ENCODE measurements at regions not wholly inside any gene's neighbourhood (a gene's known extent, or its start where the extent isn't known, plus 50 kb on each side); places are given as distances from the start of the nearest gene placed in this dataset.
"Not testable (repeated sequence)": the region's sequence is repeated elsewhere in the genome, so short reads cannot be mapped to it uniquely, and the experiment has no call there.

DNA sequence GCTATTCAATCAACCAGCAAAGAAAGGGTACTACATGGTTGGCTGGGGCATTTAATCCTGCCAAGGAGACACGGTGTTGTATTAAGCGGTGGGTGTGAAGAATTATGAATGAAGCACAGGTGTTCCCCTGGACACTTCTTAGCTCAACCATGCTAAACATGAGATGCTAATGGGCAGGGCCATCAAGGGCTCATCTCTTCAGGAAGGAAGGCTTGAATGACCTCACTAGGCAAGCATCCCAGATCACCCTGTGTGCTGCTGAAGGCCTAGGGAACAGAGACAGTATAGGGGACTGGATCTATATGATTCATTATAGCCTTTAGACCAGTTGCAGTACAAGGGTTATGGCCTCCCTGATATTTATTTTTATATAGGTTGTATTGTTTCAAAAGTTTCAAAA, 221.3 kb upstream of the SLCO3A1 start:
- ATAC-seq (no peak), DNase-seq (ENCODE audit: low spot score) (no peak)
- intact Hi-C loops (cut with DNase I): no loop called here

DNA sequence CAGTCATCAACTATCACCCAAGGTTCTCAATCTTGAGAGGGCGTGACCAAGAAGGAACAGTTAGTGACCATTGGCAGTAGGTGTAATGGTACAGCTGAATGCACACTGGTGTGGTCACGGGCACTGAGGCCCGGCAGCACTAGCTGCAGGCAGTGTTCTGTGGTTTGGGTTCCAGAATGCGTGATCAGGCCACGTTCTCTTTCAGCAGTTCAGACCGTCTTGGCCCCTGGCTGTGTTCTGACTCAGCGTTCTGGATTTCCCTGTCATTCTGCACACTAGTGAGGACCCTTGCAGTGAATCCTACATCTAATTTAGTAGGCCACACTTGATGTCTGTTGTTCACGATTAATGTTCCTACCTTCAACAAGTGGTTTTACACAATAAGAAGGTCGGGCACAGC, 220.5 kb upstream of the SLCO3A1 start:
- intact Hi-C loops (cut with DNase I): no loop called here

DNA sequence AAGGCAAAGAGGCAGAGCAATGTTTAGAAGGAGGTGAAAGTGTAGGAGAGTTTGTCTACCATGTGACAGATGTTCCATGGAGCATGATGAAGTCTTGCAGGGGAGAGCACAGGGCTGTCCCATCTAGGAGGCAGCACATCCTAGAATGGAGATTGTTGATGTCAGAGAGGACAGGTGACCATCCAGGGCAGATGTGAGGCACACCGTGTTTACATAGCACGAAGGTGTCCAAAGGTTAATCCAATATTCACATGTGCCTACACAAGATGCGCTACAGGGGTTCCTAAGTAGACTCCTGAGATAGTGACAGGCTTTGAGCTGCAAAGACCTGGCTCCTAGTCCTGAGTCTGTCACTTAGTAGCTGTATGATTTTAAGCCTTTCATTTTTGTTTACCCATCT, 219.3 kb upstream of the SLCO3A1 start:
- no peak for DNase-seq (ENCODE audit: low spot score)
- intact Hi-C loops (cut with DNase I): no loop called here
- no peak for ATAC-seq

More for the DNA sequence above, 220.5 kb upstream of the SLCO3A1 start:
- DNase-seq (ENCODE audit: low spot score) (no peak), ATAC-seq (no peak)

DNA sequence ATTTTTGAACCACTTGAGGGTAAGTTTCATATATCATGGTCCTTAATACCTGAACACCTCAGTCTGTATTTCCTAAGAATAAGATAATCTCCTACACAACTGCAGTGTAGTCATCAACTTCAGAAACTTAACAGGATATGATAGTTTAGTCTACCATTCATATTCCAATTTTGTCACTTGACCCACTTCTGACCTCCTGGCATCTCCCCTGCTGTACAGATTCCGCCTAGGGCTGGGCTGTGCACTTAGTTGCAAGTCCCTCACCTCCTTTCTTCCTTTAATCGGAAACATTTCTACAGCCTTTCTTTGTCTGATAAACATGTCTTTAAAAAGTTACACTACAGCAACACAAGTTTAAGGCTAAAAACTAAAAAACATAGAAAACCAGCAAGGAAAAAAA, 218.4 kb upstream of the SLCO3A1 start:
- DNase-seq (ENCODE audit: low spot score) (no peak), ATAC-seq (no peak)
- intact Hi-C loops (cut with DNase I): no loop called here

DNA sequence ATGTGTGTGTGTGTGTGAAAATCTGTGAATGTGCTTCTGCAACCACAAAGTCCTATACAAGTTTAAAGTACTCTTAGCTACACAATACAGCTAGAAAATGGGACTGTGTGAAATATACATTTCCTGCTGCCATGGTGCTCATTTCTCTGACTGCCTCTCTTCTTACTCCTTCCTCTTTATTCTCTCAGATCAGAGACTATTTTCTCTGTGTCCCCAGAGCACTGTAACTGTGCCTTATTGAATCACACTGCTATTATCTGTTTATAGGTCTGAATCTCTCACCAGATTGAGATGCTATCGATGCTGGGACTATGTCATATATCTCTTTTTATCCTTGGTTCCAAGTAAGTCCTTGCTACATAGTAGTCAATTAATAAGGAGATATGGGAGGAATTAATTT, 217.9 kb upstream of the SLCO3A1 start:
- no peak for ATAC-seq
- no peak for DNase-seq (ENCODE audit: low spot score)
- intact Hi-C loops (cut with DNase I): no loop called here

DNA sequence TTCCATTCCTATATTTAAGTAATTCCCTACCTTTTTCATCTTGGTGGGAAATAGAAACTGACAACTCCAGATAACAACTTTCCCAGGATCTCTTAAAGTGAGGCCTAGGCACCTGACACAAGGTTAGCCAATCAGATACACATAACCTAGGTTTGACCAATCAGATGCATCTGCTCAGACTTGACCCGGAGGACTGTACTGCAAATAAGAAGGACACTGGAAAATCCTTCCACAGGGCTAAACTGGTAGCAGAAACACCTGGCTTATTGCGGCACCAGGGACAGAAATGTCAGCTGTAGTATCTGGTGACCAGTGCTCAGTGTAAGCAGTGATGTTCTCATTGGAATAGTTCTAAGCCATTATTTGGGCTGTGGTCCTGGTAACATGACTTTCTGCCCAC, 204.5 kb upstream of the SLCO3A1 start:
- no peak for DNase-seq (ENCODE audit: low spot score)
- no peak for ATAC-seq
- intact Hi-C loops (cut with DNase I): no loop called here

DNA sequence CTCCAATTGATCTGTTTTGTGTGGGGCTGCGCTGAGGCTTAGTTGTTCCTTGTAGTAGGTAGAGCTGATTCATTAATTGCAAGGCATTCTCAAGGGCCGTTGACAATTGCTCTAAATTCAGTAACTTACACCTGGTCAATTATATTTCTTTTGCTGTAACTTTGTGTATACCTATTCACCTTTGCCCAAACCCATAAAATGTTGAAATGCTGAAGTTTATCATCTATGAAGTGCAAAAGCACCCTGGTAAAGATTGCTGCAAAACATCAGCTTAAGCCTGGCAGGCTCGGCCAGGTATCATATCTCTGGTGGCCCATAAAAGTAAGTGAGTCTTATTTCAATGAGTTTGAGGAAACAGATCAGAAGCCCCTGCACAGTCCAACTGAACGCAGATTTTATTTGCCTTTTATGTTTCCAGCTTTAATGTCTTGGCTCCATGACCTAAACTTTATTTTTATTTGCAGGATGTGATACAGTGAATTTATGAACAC, 203.6 kb upstream of the SLCO3A1 start:
- ATAC-seq: no peak

DNA sequence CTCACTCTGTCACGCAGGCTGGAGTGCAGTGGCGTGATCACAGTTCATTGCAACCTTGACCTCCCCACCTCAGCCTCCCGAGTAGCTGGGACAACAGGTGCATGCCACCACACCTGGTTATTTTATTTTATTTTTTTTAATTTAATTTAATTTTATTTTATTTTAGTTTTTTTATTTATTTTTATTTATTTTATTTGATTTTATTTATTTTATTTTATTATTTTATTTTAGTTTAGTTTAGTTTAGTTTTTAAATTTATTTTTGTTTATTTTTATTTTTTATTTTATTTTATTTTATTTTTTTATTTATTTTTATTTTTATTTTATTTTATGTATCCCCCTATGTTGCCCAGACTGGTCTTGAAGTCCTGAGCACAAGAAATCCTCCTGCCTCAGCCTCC, 202.3 kb upstream of the SLCO3A1 start:
- ATAC-seq (no peak), DNase-seq (ENCODE audit: low spot score) (no peak)
- intact Hi-C loops (cut with DNase I): no loop called here

More for the DNA sequence above, 203.6 kb upstream of the SLCO3A1 start:
- intact Hi-C loops (cut with DNase I): no loop called here
- DNase-seq (ENCODE audit: low spot score): no peak

DNA sequence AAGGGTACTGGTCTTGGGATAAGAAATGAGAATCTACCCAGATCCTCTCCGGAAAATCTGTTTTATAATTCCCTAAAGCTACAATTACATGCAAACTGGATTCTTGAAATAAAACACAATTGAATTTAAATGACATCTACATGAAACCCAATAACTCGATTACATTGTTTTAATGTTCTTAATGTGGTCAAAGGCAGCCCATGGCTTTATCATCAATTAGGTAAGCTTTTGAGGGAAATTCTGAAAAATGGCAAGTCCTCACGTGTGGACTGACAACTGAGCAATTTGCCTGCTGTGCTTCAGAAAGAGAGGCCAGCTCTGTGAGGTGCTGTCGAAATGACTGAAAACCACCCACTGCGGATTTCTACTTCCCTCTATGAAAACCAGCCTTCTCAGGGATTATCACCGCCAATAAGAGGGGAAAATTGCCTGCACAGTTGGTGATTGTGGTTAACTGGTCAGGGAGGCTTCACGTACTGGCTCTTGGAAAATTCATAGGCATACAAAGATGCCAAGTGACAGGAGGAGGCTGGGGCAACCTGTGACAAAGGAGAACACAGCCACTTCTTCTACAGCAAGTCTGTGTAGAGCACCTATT, 200.8 kb upstream of the SLCO3A1 start:
- intact Hi-C loops (cut with DNase I): no loop called here
- DNase-seq (ENCODE audit: low spot score) (no peak), ATAC-seq (no peak)

DNA sequence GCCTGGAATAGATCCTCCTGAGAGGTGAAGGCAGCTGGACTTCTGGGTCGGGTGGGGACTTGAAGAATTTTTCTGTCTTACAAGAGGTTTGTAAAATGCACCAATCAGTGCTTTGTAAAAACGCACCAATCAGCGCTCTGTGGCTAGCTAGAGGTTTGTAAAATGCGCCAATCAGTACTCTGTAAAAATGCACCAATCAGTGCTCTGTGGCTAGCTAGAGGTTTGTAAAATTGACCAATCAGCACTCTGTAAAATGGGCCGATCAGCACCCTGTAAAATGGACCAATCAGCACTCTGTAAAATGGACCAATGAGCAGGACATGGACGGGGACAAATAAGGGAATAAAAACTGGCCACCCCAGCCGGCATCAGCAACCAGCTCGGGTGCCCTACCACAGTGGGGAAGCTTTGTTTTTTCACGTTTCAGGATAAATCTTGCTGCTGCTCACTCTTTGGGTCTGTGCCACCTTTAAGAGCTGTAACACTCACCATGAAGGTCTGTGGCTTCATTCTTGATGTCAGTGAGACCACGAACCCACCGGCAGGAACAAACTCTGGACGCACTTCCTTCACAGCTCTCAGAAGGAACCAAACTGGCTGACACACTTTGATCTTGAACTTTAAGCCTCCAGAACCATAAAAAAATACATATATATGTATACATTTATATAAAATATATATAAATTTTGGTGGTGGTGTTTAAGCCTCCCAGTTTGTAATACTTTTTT, 197.8 kb upstream of the SLCO3A1 start:
- ATAC-seq; DNase-seq (ENCODE audit: low spot score); intact Hi-C loops (cut with DNase I): not testable (repeated sequence)

DNA sequence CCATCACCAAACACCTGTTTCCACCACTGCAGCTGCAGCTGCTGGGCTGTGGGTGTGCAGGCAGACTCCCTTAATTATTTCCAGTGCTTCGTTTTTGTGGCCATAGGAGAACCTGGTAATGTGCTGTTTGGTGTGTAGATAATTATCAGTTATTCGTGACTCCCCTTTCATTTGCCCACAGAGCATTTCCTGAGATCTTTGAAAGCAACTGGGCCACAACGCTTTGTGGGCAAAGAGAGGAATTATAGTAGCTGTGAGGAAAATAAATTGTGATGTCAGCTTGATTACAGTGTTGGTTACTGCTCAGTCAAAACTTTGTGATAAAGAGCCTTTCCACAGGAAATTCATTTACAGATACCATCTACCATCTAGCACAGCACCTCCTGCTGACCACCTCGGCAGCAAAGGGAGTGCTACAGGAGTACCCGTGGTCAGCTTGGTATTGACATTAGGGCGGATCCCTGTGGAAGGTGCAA, 193.3 kb upstream of the SLCO3A1 start:
- intact Hi-C loops (cut with DNase I): no loop called here
- DNase-seq (ENCODE audit: low spot score) (no peak), ATAC-seq (no peak)

DNA sequence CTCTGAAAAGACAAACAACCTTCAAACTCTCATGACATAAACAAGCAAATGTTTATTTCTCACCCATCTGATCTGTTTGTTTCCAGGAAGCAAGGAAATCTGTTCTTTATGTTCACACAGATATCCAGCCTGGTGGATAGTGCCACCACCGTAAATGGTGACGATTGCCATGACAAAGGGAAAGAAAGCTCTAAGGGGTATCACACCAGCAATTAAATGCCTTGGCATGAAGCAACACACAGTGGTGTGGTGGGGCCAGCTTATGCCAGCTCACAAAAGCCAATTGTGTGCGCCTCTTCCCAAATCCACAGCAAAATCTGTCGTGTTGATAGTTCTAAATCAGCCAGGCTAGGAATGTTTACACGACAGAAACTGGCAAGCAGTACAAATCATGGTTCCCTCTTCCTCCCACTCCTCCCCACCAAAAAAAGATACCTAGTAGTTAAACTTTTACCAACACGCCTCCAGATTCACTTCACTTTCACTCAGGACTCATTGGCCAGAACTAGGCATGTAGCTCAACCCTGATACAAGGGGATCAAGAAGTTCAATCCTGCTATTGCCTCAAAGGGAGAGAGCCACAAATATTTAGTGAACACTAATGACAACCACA, 189.2 kb upstream of the SLCO3A1 start:
- ATAC-seq: no peak
- intact Hi-C loops (cut with DNase I): no loop called here

DNA sequence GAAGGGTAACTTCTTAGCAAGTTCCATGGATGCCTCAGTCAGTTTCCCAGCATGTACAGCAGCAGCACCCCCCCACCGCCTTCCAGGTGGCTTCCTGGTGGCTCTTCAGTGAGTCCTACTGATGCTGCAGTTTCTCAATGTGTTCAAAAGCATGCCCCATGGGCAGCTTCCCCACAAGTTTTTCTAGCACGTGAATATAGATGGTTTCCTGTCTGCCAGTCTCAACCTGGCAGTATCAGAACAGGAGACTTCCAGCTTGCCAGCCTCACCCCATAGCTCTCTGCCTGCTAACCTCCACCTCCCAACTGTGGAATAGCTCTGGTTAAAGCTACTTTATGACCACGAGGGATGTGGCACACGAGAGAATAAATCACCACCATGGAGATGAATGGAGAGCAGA, 188.3 kb upstream of the SLCO3A1 start:
- no peak for DNase-seq (ENCODE audit: low spot score)
- intact Hi-C loops (cut with DNase I): no loop called here
- no peak for ATAC-seq

More for the DNA sequence above, 189.2 kb upstream of the SLCO3A1 start:
- DNase-seq (ENCODE audit: low spot score): no peak

DNA sequence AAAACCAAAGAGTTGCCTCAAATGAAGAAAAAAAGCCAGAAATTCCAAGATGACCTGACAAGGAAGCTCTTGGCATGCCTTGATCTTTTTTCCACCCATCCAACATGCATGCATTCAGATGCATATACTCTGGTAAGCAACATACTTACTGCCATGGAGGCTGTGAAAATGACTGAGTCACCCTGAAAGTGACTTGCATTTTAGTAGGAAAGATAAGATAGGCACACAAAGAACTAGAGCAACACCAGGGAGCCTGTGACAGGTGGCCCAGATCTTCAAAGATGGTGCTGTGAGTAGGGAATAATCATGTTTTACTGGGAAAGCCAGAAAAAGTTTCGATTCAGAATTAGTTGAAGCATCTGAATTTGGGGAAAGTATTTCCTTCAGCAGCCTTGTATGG, 185.1 kb upstream of the SLCO3A1 start:
- DNase-seq (ENCODE audit: low spot score): no peak
- no peak for ATAC-seq
- intact Hi-C loops (cut with DNase I): no loop called here

DNA sequence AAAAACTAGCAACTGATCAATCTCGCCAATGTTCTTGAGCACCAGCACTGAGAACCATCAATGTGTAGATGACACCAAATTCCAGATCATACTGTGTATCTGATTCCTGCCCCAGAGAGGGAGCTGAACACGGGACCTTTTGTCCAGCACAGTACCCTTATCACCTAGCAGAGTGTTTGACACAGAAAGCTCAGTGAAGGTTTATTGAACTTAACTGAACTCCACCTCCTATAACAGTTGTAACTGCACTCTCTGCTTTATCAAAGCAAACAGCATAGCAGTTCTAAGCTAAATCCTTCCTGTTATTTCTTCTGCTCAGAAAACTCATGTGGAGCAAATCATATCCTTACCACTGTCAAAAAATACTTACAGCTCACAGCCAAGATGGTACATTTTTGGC, 183.4 kb upstream of the SLCO3A1 start:
- DNase-seq (ENCODE audit: low spot score) (no peak), ATAC-seq (no peak)
- intact Hi-C loops (cut with DNase I): no loop called here

DNA sequence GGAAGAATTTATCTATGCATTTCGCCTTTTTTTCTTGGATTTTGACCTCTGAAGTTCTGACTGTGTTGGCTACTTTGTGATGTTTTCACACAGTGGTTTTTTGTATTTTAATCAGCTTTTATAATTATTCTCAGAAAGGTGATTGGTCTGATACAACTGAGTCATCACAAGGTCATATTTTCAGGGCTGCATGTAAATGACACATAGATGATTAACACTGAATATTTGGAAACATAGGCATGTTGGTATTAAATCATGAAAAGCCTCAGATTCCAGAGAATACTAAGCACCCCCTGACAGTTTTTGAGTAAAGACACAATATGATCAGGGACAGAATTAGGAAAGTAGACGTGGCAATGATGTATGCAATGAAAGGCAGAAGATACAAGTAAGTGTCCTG, 175.5 kb upstream of the SLCO3A1 start:
- intact Hi-C loops (cut with DNase I): no loop called here
- DNase-seq (ENCODE audit: low spot score) (no peak), ATAC-seq (no peak)

DNA sequence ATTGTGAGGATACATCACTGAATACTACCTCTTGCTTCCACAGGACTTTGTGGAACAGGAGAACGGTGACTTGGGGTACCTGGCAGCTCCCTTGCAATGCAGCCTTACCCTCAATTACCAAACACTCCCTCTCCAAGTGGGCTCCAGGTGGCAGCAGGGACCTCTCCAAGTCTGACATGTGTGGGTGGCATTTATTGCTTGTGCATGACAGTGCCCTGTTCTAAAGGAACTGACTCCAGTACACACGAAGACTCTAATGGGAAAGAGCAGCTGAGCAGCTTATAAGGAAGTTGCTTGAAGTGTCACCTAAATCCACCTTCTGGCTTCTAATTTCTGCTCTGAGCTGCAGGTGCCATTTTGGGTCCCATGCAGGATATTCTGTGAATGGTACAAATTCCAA, 174.1 kb upstream of the SLCO3A1 start:
- ATAC-seq (no peak), DNase-seq (ENCODE audit: low spot score) (no peak)
- intact Hi-C loops (cut with DNase I): no loop called here

DNA sequence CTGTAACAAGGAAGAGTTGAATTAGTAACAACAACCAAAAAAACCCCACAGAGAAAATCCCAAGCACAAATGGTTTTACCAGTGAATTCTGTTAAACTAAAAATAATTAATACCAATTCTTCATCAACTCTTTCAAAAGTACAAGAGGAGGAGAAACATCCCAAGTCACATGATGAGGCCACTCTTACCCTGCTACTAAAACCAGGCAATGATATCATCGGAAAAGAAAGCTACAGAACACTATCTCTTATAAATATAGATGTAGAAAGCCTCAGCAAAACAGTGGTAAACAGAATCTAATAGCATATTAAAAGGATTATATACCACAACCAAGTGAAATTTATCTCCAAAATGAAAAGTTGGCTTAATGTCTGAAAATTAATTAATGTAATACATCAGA, 168.1 kb upstream of the SLCO3A1 start:
- DNase-seq (ENCODE audit: low spot score) (no peak), ATAC-seq (no peak)
- intact Hi-C loops (cut with DNase I): no loop called here

DNA sequence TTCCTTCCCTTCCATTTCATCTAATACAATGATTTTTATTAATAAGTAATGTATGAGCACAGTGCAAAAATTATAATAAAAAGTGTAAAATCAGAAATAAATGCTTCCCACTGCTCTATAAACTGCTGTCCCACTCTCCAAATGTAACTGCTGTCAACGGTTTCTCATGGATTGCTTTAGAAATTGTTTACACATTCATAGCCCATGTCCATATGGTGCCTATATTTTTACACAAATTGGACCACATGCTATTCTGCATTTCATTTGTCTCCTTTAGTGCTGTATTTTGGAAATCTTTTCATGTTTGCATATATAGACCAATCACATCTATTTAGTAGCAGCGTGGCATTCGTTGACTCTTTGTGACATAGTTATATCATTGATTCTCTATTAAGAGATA, 164.7 kb upstream of the SLCO3A1 start:
- ATAC-seq: no peak
- intact Hi-C loops (cut with DNase I): no loop called here
- DNase-seq (ENCODE audit: low spot score): no peak

DNA sequence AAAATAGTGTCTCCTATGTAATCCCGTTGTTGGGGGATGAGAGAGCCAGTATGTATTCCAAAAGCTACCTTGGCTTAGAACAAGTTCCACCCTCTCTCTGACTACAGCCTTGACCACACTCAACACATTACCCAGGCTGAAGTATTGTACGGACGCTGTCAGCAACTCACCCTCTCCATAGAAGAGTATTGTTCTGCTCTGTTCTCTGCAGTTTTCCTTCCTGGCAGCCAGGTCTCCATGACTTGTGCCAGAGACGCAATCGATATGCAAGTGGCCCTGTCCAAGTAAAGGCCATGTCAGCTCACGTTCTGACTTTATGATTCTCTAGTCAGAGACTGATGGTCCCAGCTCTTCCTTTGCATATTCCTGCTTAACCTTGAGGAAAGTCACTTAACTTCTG, 164.1 kb upstream of the SLCO3A1 start:
- intact Hi-C loops (cut with DNase I): no loop called here
- no peak for DNase-seq (ENCODE audit: low spot score)
- ATAC-seq: no peak
